HCT116 (cell line): ENCODE measurements at regions not wholly inside any gene's neighbourhood (a gene's known extent, or its start where the extent isn't known, plus 50 kb on each side); places are given as distances from the start of the nearest gene placed in this dataset.

Source experiments
- ATAC-seq: fragments of 200-7000 bp; cut with Tn5 transposase; 2 replicates; pipeline ENCODE4 v1.9.1; 2020; ENCODE audit warnings: mild to moderate bottlenecking, moderate library complexity
- BruUV-seq: library from RNA; stranded (reverse); fragments of 400-500 nt; replicated peaks from 2 replicates; lab custom pipeline; 2021; lab: Mats Ljungman, UMichigan
- CTCF ChIA-PET: fragments of 300-600 bp; sonication (Branson Sonifier 250); formaldehyde crosslinking; loops from one replicate; lab custom pipeline; 2021; ENCODE audit warnings: antibody characterized with exemption; lab: Charles Lee
- POLR2A ChIA-PET: fragments of 300-600, 350-600 bp; sonication (Branson Sonifier 250); formaldehyde crosslinking; loops from one replicate; lab custom pipeline; 2021; ENCODE audit warnings: antibody characterized with exemption; lab: Charles Lee
- RAD21 ChIA-PET, 2 experiments: fragments of 300-600 bp; sonication (Branson Sonifier 250); formaldehyde crosslinking; loops; one replicate each; lab custom pipeline; 2023; ENCODE audit warnings: low total read pairs in 2 of 2; ENCODE audit not compliant: uncharacterized antibody in 2 of 2, unreplicated experiment in 2 of 2, low non-redundant PET in 1 of 2; lab: Charles Lee
- DNase-seq: peaks from one replicate; pipeline ENCODE4 v3.0.0-alpha.2; 2010; ENCODE audit warnings: low read depth, low spot score
- H2AFZ ChIP-seq: fragments of 200-600 bp; shearing (Covaris generic), sonication (generic); 2 replicates; pipeline ENCODE4 v1.6.1; 2017; ENCODE audit warnings: low read depth, mixed run types, mixed read lengths, antibody characterized with exemption, low read length; ENCODE audit not compliant: poor library complexity, severe bottlenecking
- H3K27ac ChIP-seq: 2 replicates; pipeline ENCODE4 v1.5.1; 2012; ENCODE audit warnings: low read depth, low read length
- H3K27me3 ChIP-seq: fragments of 200-600 bp; sonication (generic); 2 replicates; pipeline ENCODE4 v1.6.1; 2016; ENCODE audit warnings: mixed run types, low read length, mixed read lengths; ENCODE audit not compliant: insufficient read depth
- H3K36me3 ChIP-seq, 2 experiments: fragments of 200-500 bp in 1 of 2; fragments of 200-600 bp in 1 of 2; sonication (Bioruptor generic) in 1 of 2; sonication (generic) in 1 of 2; 2 replicates each; pipeline versions ENCODE4 v1.5.1 to v1.6.1; 2014 to 2016; ENCODE audit warnings: low read length in 2 of 2, inconsistent platforms in 1 of 2, mixed read lengths in 1 of 2, mixed run types in 1 of 2; ENCODE audit not compliant: insufficient read depth in 2 of 2, control insufficient read depth in 1 of 2
- H3K4me1 ChIP-seq, 2 experiments: fragments of 200-600 bp in 1 of 2; sonication (generic) in 1 of 2; 2 replicates each; pipeline versions ENCODE4 v1.5.1 to v1.6.1; 2012 to 2017; ENCODE audit warnings: low read length in 2 of 2, inconsistent platforms in 1 of 2, mild to moderate bottlenecking in 1 of 2, mixed read lengths in 1 of 2, mixed run types in 1 of 2, moderate library complexity in 1 of 2; ENCODE audit not compliant: insufficient read depth in 2 of 2, control insufficient read depth in 1 of 2
- H3K4me2 ChIP-seq: fragments of 200-600 bp; sonication (generic); 2 replicates; pipeline ENCODE4 v1.6.1; 2017; ENCODE audit warnings: mixed run types, low read length, mixed read lengths
- H3K4me3 ChIP-seq, 2 experiments: fragments of 200-600 bp in 1 of 2; sonication (generic) in 1 of 2; replicated peaks in 1 of 2; 2 replicates each; pipeline ENCODE4 v1.5.1; 2011 to 2016; ENCODE audit warnings: low read length in 2 of 2, control low read depth in 1 of 2, low read depth in 1 of 2, mild to moderate bottlenecking in 1 of 2, mixed read lengths in 1 of 2, mixed run types in 1 of 2
- H3K79me2 ChIP-seq: fragments of 200-600 bp; sonication (generic); 2 replicates; pipeline ENCODE4 v1.6.1; 2017; ENCODE audit warnings: mild to moderate bottlenecking, mixed run types, low read length, moderate library complexity, mixed read lengths; ENCODE audit not compliant: insufficient read depth
- H3K9ac ChIP-seq: fragments of 200-600 bp; sonication (generic); 2 replicates; pipeline ENCODE4 v1.6.1; 2016; ENCODE audit warnings: low read length, mixed read lengths
- H3K9me2 ChIP-seq: fragments of 200-600 bp; sonication (generic), shearing (Covaris generic); 2 replicates; pipeline ENCODE4 v1.6.1; 2017; ENCODE audit warnings: mixed run types, mild to moderate bottlenecking, moderate library complexity; ENCODE audit not compliant: insufficient read depth
- H3K9me3 ChIP-seq, 2 experiments: fragments of 200-500 bp in 1 of 2; fragments of 200-600 bp in 1 of 2; sonication (Bioruptor generic) in 1 of 2; sonication (generic) in 1 of 2; 2 replicates each; pipeline ENCODE4 v1.6.1; 2014 to 2017; ENCODE audit warnings: low read length in 2 of 2, mixed read lengths in 2 of 2, inconsistent platforms in 1 of 2, low read depth in 1 of 2, mild to moderate bottlenecking in 1 of 2, mixed run types in 1 of 2, moderate library complexity in 1 of 2; ENCODE audit not compliant: control insufficient read depth in 1 of 2, insufficient read depth in 1 of 2
- H4K20me1 ChIP-seq: fragments of 200-600 bp; sonication (generic), shearing (Covaris generic); 2 replicates; pipeline ENCODE4 v1.6.1; 2017; ENCODE audit warnings: mixed run types, mild to moderate bottlenecking, moderate library complexity; ENCODE audit not compliant: insufficient read depth
- EGR1 ChIP-seq: IDR thresholded peaks from 2 replicates; pipeline ENCODE4 v1.6.1; 2012; ENCODE audit warnings: low read depth
- ELF1 ChIP-seq: IDR thresholded peaks from 2 replicates; pipeline ENCODE4 v1.6.1; 2012; ENCODE audit warnings: low read depth, borderline replicate concordance
- EZH2 ChIP-seq: fragments of 200-600 bp; sonication (generic); IDR thresholded peaks from 2 replicates; pipeline ENCODE4 v1.6.1; 2017; ENCODE audit warnings: antibody characterized with exemption, mixed run types
- FOSL1 ChIP-seq: IDR thresholded peaks from 2 replicates; pipeline ENCODE4 v1.6.1; 2012; ENCODE audit warnings: low read depth
- MAX ChIP-seq: IDR thresholded peaks from 2 replicates; pipeline ENCODE4 v1.6.1; 2012
- POLR2A ChIP-seq: IDR thresholded peaks from 2 replicates; pipeline ENCODE4 v1.7.0; 2011; ENCODE audit warnings: borderline replicate concordance; ENCODE audit not compliant: insufficient read depth, insufficient read length; ENCODE audit errors: extremely low read depth
- RAD21 ChIP-seq: IDR thresholded peaks from 2 replicates; pipeline ENCODE4 v1.6.1; 2012; ENCODE audit warnings: low read depth, mild to moderate bottlenecking
- REST ChIP-seq: IDR thresholded peaks from 2 replicates; pipeline ENCODE4 v1.6.1; 2012; ENCODE audit warnings: low read depth
- SIN3A ChIP-seq: IDR thresholded peaks from 2 replicates; pipeline ENCODE4 v1.6.1; 2012; ENCODE audit warnings: low read depth
- TCF7L2 ChIP-seq: IDR thresholded peaks from 2 replicates; pipeline ENCODE4 v1.7.0; 2011; ENCODE audit warnings: borderline replicate concordance, inconsistent platforms; ENCODE audit not compliant: insufficient read depth, insufficient read length; ENCODE audit errors: extremely low read depth
- intact Hi-C: fragments of 100-400 bp; cut with micrococcal nuclease; formaldehyde crosslinking; loops from 2 replicates; pipeline ENCODE4 v1.10.0; 2022
- TF ChIP-seq, protein P1 (sequence below), 3 experiments: fragments of 200-600 bp in 1 of 3; sonication (generic) in 1 of 3; IDR thresholded peaks in 2 of 3; conservative IDR thresholded peaks in 1 of 3; 2 replicates each; pipeline ENCODE4 v1.5.1; 2012 to 2017; ENCODE audit warnings: low read depth in 2 of 3, low read length in 2 of 3, antibody characterized with exemption in 1 of 3, borderline replicate concordance in 1 of 3, control low read depth in 1 of 3, mild to moderate bottlenecking in 1 of 3, mixed read lengths in 1 of 3, mixed run types in 1 of 3, moderate library complexity in 1 of 3; ENCODE audit not compliant: insufficient read depth in 1 of 3

GRCh38 chr2:240369335-240369734 is 66.1 kb upstream of the GPC1 start:
- DNase-seq = no peak
- CTCF ChIA-PET = no interaction called here
- H3K27me3 ChIP-seq = no peaks in the 10 kb centered on the region
- no peaks in the 10 kb centered on the region for H3K36me3 ChIP-seq
- H3K4me1 ChIP-seq = peaks cover 51 to 62% of the 10 kb centered on the region in 2 experiments
- intact Hi-C loops = no loop called here
- peak overlapping the region; percentile 63 for H3K27ac ChIP-seq
- H3K9me3 ChIP-seq = no peaks in the 10 kb centered on the region
- no peaks in the 10 kb centered on the region for H4K20me1 ChIP-seq
- TF ChIP-seq SIN3A = no peak
- TF ChIP-seq RAD21 = no peak
- TF ChIP-seq, protein P1, sequence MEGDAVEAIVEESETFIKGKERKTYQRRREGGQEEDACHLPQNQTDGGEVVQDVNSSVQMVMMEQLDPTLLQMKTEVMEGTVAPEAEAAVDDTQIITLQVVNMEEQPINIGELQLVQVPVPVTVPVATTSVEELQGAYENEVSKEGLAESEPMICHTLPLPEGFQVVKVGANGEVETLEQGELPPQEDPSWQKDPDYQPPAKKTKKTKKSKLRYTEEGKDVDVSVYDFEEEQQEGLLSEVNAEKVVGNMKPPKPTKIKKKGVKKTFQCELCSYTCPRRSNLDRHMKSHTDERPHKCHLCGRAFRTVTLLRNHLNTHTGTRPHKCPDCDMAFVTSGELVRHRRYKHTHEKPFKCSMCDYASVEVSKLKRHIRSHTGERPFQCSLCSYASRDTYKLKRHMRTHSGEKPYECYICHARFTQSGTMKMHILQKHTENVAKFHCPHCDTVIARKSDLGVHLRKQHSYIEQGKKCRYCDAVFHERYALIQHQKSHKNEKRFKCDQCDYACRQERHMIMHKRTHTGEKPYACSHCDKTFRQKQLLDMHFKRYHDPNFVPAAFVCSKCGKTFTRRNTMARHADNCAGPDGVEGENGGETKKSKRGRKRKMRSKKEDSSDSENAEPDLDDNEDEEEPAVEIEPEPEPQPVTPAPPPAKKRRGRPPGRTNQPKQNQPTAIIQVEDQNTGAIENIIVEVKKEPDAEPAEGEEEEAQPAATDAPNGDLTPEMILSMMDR (IDR thresholded peaks at IDR 0.05 in 2 of 3, conservative IDR thresholded peaks at IDR 0.05 in 1 of 3; ENCODE audit: borderline replicate concordance in 1 of 3, insufficient read depth in 1 of 3, low read depth in 2 of 3, low read length in 2 of 3) = no peak
- TF ChIP-seq EGR1 = no peak
- TF ChIP-seq REST = no peak
- TF ChIP-seq MAX = no peak
- no peak for TF ChIP-seq ELF1
- no peak for TF ChIP-seq FOSL1
- TF ChIP-seq POLR2A = no peak
- no peak for TF ChIP-seq TCF7L2
- no peak for TF ChIP-seq EZH2
- POLR2A ChIA-PET = interaction anchor here (1.1 kb wide), 1 partner anchor 136 kb away, joined by 4 read pairs; no protein-coding TSS in a partner anchor
- peak overlapping the region; percentile 66 for H3K9ac ChIP-seq
- ATAC-seq = peak; percentile 0
- RAD21 ChIA-PET = no interaction called here
- peak overlapping the region in 1 of 2 experiments; percentile 51; a peak in 2 of 4 replicates for H3K4me3 ChIP-seq
- no TSS peak for BruUV-seq
- no peak overlapping the region for H2AFZ ChIP-seq
- no peaks in the 10 kb centered on the region for H3K79me2 ChIP-seq
- H3K4me2 ChIP-seq = peak overlapping the region; percentile 82
- H3K9me2 ChIP-seq = no peaks in the 10 kb centered on the region
